Activated naive CD8-positive, alpha-beta T cell treated with anti-CD3 and anti-CD28 coated beads, Interleukin-2, amount 10 ng/mL, durations not matched to agents 7 days and 5 days (primary cell): ENCODE measurements at regions not wholly inside any gene's neighbourhood (a gene's known extent, or its start where the extent isn't known, plus 50 kb on each side); places are given as distances from the start of the nearest gene placed in this dataset.

Experiments
- ATAC-seq: fragments of 150-1000 bp; cut with Tn5 transposase; one replicate; pipeline ENCODE4 v1.10.0; 2021; ENCODE audit warnings: low read depth, moderate library complexity
- POLR2A ChIA-PET: fragments of 350-600 bp; sonication (Branson Sonifier 250); formaldehyde crosslinking; loops from one replicate; lab custom pipeline; 2021; ENCODE audit warnings: antibody characterized with exemption; lab: Charles Lee
- DNase-seq: peaks from one replicate; pipeline ENCODE4 v3.0.0; 2021
- H3K27ac Mint-ChIP-seq: one replicate; pipeline ENCODE4 v1.8.0; 2022; ENCODE audit warnings: mild to moderate bottlenecking, mixed read lengths
- H3K27me3 Mint-ChIP-seq: one replicate; pipeline ENCODE4 v1.8.0; 2022; ENCODE audit warnings: mild to moderate bottlenecking, moderate library complexity, mixed read lengths
- H3K36me3 Mint-ChIP-seq: one replicate; pipeline ENCODE4 v1.8.0; 2021; ENCODE audit warnings: mild to moderate bottlenecking, mixed read lengths
- H3K4me1 Mint-ChIP-seq: one replicate; pipeline ENCODE4 v1.8.0; 2021; ENCODE audit warnings: mixed read lengths
- H3K4me3 Mint-ChIP-seq: one replicate; pipeline ENCODE4 v1.8.0; 2022; ENCODE audit warnings: mild to moderate bottlenecking, moderate library complexity, mixed read lengths
- H3K9me3 Mint-ChIP-seq: one replicate; pipeline ENCODE4 v1.8.0; 2021; ENCODE audit warnings: mixed read lengths

DNA sequence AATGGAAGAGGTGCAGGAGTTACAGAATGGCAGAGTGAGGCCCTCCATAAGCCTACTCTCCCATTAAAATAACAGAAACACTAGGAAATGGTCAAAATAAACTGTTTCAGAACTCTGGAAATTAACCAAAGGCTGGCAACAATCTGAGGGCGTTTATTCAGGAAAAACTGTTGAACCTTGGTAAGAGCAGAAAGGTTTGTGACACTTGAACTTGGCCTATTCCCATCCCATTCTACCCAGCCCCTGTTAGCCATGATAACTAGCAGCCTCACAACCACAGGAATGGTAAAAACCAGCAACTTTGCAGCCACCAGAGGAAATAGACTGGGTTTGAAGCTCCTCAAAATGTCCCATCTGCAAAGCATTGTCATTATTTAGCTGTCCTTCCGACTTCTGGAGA lies 256.8 kb downstream of the RHOU start:
- peaks cover 12% of the 10 kb centered on the region for H3K4me1 Mint-ChIP-seq
- H3K27me3 Mint-ChIP-seq: peaks cover 11% of the 10 kb centered on the region
- POLR2A ChIA-PET: no interaction called here

DNA sequence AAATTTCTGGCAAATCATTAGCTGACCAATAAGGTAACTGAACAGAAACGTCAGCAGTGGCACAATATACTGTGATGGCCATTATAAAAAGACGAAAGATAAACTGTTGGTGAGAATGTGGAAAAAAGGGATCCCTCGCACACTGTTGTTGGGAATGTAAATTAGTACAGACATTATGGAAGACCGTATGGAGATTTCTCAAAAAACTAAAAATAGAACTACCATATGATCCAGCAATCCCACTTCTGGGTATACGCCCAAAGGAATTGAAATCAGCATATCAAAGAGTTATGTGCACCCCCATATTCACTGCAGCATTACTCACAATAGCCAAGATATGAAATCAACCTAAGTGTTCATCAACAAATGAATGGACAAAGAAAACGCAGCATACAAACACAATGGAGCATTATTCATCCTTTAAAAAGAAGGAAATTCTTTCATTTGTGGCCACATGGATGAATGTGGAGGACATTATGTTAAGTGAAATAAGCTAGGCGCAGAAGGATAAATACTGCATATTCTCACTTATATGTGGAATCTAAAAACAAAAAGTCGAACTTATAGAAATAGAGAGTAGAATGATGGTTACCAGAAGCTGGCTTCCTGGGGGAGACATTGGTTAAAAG lies 257.7 kb downstream of the RHOU start:
- H3K4me3 Mint-ChIP-seq: no peak overlapping the region
- H3K27me3 Mint-ChIP-seq: peaks cover 11% of the 10 kb centered on the region
- H3K9me3 Mint-ChIP-seq: no peaks in the 10 kb centered on the region
- peaks cover 12% of the 10 kb centered on the region for H3K4me1 Mint-ChIP-seq
- POLR2A ChIA-PET: no interaction called here
- H3K36me3 Mint-ChIP-seq: peaks cover 1% of the 10 kb centered on the region
- H3K27ac Mint-ChIP-seq: no peak overlapping the region
- DNase-seq: no peak
- ATAC-seq: no peak

More for the DNA sequence above, 256.8 kb downstream of the RHOU start:
- H3K36me3 Mint-ChIP-seq: peaks cover 1% of the 10 kb centered on the region
- H3K4me3 Mint-ChIP-seq: no peak overlapping the region
- DNase-seq: no peak
- H3K27ac Mint-ChIP-seq: no peak overlapping the region
- no peaks in the 10 kb centered on the region for H3K9me3 Mint-ChIP-seq
- ATAC-seq: no peak

DNA sequence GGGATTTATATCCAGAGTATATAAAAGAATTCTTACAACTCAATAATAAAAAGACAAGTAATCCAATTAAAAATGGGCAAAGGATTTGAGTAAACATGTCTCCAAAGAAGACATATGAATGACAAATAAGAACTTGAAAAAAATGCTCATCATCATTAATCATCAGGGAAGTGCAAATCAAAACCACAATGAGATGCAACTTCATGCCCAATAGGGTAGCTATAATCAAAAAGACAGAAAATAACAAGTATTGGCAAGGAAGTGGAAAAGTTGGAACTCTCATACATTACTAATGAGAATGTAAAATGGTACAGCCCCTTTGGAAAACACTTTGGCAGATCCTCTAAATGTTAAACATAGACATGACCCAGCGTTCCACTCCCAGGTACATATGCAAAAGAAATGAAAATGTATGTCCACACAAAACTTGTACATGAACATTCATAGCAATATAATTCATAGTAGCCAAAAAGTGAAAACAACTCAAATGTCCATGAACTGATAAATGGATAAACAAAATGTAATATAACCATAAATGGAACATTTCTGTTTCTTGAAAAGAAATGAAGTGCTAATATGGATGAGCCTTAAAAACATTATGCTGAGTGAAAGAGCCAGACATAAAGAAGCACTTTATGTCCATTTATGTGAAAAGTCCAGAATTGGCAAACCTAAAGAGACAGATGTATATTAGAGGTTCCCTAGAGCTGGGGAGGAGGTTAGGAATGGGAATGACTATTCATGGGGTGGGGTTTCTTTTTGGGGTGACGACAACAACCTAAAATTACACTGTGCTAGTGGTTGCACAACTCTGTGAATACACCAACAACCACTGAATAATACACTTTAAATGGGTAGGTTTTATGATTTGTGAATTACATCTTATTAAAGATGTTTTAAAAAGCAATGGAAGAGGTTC lies 259.7 kb downstream of the RHOU start:
- Mint-ChIP-seq H3K36me3 (peaks cover 1% of the 10 kb centered on the region), H3K9me3 (no peaks in the 10 kb centered on the region), H3K27ac (no peak overlapping the region), H3K4me3 (no peak overlapping the region), H3K4me1 (peaks cover 7% of the 10 kb centered on the region), H3K27me3 (peaks cover 11% of the 10 kb centered on the region)
- ATAC-seq: no peak
- no peak for DNase-seq
- POLR2A ChIA-PET: no interaction called here

DNA sequence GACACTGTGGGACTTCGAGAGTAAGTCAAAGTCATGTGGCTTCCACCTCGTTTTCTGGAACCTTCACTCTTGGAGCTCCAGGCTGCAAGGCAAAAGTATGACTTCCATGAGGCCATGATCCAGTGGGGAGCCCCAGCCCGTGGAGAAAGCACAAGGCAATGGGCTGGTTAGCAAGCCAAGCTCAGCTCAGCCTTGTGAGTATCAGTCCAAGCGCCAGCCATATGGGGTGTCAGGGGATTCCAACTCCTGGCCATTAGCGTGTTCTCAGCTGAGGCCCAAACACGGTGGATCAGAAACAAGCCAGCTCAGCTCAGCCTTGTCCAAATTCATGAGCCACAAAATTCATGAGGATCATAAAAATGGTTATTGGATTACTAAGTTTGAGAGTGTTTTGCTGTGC lies 261.0 kb downstream of the RHOU start:
- POLR2A ChIA-PET: no interaction called here
- no peaks in the 10 kb centered on the region for H3K4me1 Mint-ChIP-seq
- no peak for ATAC-seq

DNA sequence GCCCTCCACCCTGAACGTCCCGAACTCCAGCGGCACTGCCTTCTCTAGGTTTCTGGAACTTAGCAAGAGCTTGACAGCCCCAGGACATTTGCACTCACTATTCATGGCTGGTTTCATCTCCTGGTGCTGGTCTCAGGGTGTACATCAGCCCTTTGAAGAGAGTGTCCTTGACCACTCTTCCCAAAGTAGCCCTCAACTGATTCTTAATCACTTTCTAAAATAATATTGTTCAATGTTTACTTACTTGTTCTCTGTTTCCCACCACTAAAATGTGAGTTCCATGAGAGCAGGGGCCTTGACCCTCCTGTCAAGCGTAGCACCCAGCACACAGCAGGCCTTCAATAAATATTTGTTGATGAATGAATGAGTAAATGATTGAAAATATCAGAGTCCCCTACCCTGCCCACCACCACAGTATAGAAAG lies 262.5 kb downstream of the RHOU start:
- Mint-ChIP-seq H3K4me1 (peaks cover 5% of the 10 kb centered on the region), H3K27ac (no peak overlapping the region), H3K36me3 (no peaks in the 10 kb centered on the region), H3K4me3 (no peak overlapping the region), H3K9me3 (no peaks in the 10 kb centered on the region), H3K27me3 (peaks cover 11% of the 10 kb centered on the region)
- ATAC-seq (no peak), DNase-seq (no peak)
- POLR2A ChIA-PET: no interaction called here

More for the DNA sequence above, 261.0 kb downstream of the RHOU start:
- no peak for DNase-seq
- Mint-ChIP-seq H3K36me3 (no peaks in the 10 kb centered on the region), H3K9me3 (no peaks in the 10 kb centered on the region), H3K27ac (no peak overlapping the region), H3K27me3 (peaks cover 11% of the 10 kb centered on the region), H3K4me3 (no peak overlapping the region)

DNA sequence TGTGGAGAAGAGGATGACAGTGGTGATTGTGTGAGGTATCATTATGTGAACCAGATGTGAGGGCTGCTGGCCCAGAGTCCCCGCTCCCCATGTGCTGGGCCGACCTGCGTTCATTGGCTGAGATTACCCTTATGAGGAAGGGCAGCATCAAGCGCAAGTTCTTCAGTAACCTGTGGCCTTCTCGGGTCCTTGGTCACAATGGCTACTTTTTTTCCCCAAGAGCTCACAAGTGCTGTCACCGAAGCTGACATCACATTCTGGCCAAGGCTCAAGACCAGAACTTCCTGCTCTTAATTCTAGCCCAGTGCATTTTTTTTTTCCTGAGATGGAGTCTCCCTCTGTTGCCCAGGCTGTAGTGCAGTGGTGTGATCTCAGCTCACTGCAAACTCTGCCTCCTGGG lies 262.9 kb downstream of the RHOU start:
- Mint-ChIP-seq H3K4me1 (peaks cover 5% of the 10 kb centered on the region), H3K27ac (no peak overlapping the region), H3K36me3 (no peaks in the 10 kb centered on the region), H3K27me3 (peaks cover 11% of the 10 kb centered on the region), H3K9me3 (no peaks in the 10 kb centered on the region), H3K4me3 (no peak overlapping the region)
- ATAC-seq: no peak
- POLR2A ChIA-PET: no interaction called here
- DNase-seq: no peak

DNA sequence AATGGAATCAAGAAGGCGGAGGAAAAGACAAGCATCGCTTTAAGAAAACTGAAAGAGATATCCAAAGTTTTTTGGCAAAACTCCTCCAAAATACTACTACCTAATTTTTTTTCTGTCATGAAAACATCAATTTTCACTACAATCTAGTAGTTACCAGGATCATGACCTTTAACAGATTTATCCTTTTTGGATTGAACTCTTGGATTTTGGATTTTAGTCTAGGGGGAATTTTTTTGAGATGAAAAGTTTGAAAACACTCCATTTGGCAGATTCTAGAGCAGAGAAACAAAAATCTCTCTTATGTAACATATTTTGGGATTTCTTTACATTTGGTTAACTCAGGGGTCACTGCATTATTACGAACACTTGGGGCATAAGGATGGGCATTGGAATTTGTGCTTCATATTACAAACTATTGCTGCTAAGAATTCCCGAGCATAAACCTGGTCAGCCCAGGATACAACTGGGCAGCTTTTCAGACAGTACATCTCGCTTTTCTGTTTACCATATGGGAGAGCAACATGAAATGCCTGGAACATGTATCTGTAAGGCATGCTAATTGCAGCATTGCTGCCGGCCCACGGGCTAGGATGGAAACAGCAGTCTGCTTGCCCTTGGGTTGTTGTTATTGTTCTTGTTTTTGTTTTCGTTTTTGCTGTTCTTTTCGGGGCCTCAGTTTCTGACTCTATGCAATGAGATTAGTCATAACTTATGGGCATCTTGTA lies 264.3 kb downstream of the RHOU start:
- POLR2A ChIA-PET: no interaction called here
- Mint-ChIP-seq H3K27ac (no peak overlapping the region), H3K4me1 (peaks cover 5% of the 10 kb centered on the region), H3K9me3 (no peaks in the 10 kb centered on the region), H3K36me3 (no peaks in the 10 kb centered on the region), H3K27me3 (peaks cover 1% of the 10 kb centered on the region), H3K4me3 (no peak overlapping the region)
- no peak for DNase-seq
- ATAC-seq: no peak

DNA sequence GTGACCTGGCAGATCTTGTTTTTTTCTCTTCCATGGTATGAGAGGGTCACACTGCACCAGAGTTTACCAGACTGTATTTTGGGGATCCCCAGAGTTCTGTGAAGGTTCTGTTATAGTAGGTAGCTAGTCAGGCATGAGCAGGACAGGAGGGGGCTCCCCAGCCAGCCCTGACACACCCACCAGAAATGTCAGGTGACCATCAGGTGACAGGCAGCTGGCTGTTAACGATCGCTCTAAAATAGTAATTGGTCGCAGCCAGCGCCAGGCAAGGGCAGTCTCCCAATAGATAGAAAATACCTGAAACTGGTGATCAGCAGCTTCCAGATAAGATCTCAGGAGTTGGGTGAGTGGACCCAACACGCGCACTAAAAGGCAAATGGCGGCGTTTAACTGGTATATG lies 264.9 kb downstream of the RHOU start:
- POLR2A ChIA-PET: no interaction called here
- no peaks in the 10 kb centered on the region for H3K9me3 Mint-ChIP-seq
- no peaks in the 10 kb centered on the region for H3K27me3 Mint-ChIP-seq
- no peak for DNase-seq
- ATAC-seq: no peak
- H3K4me3 Mint-ChIP-seq: no peak overlapping the region
- H3K36me3 Mint-ChIP-seq: no peaks in the 10 kb centered on the region
- H3K4me1 Mint-ChIP-seq: peaks cover 5% of the 10 kb centered on the region
- H3K27ac Mint-ChIP-seq: no peak overlapping the region

DNA sequence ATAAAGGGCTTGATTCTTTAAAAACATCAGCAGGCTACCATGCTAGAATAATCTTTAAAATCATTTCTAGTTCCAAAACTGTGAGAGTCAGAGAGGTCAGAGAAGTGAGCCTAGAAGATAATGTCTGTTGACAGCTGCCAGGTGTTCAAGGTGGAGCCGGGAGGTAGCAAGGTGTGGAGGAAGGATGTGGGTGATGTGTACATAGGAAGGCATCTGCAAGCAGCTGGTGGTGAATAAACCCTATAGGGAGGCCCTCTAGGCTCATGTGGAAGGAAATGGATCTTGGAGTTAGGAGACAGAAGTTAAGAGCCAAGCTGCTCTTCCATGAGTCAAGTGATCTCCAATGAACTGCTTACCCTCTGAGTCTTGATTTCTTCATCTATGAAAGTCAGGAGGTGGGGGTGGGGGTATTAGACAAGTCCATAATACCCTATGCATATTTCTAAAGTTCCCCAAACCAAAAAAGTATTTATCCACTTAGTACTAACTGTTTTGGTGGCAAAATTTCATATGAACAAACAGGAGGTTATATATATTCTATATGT lies 266.3 kb downstream of the RHOU start:
- DNase-seq (no peak), ATAC-seq (no peak)
- POLR2A ChIA-PET: interaction anchor here (0.6 kb wide), 1 partner anchor 122 kb away, joined by 4 read pairs; no protein-coding TSS in a partner anchor
- Mint-ChIP-seq H3K27ac (no peak overlapping the region), H3K9me3 (no peaks in the 10 kb centered on the region), H3K4me3 (no peak overlapping the region), H3K27me3 (no peaks in the 10 kb centered on the region), H3K36me3 (no peaks in the 10 kb centered on the region), H3K4me1 (peaks cover 5% of the 10 kb centered on the region)

DNA sequence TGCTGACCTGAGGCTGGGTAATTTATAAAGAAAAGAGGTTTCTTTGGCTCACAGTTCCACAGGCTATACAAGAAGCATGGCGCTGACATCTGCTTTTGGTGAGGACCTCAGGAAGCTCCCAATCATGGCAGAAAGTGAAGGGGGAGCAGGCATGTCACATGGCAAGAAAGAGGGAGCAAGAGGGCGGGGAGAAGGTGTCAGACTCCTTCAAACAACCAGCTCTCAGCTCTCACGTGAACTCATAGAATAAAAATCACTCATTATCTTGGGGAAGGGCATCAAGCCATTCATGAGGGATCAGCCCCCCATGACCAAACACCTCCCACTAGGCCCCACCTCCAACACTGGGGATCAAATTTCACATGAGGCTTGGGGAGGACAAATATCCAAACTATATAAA lies 266.8 kb downstream of the RHOU start:
- no peaks in the 10 kb centered on the region for H3K36me3 Mint-ChIP-seq
- POLR2A ChIA-PET: no interaction called here
- no peak overlapping the region for H3K4me3 Mint-ChIP-seq
- H3K27me3 Mint-ChIP-seq: no peaks in the 10 kb centered on the region
- H3K9me3 Mint-ChIP-seq: no peaks in the 10 kb centered on the region
- peaks cover 5% of the 10 kb centered on the region for H3K4me1 Mint-ChIP-seq
- DNase-seq (no peak), ATAC-seq (no peak)
- no peak overlapping the region for H3K27ac Mint-ChIP-seq

DNA sequence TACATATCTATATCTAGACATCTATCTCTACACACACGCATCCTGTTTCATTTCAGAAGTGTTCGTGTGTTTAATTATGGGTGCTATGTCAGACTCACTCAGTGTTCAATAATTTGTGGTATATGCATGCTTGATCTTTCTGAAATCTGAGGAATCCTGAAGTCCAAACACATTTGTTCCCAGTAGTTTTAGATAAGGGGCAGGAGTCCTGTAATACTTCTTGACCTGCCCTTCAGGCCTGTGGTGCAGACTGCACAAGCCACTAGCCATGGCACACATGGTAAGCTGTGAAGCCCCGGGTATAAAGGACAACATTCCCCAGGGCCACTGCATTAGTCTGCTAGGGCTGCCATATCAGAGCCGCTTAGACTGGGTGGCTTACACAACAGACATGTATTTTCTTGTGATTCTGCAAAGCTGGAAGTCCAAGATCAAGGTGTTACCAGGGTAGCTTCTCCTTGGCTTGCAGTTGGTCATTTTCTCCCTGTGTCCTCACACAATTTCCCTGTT lies 267.2 kb downstream of the RHOU start:
- DNase-seq (no peak), ATAC-seq (no peak)
- H3K9me3 Mint-ChIP-seq: no peaks in the 10 kb centered on the region
- POLR2A ChIA-PET: no interaction called here
- H3K27ac Mint-ChIP-seq: no peak overlapping the region
- peaks cover 5% of the 10 kb centered on the region for H3K4me1 Mint-ChIP-seq
- no peaks in the 10 kb centered on the region for H3K27me3 Mint-ChIP-seq
- H3K36me3 Mint-ChIP-seq: no peaks in the 10 kb centered on the region
- no peak overlapping the region for H3K4me3 Mint-ChIP-seq

DNA sequence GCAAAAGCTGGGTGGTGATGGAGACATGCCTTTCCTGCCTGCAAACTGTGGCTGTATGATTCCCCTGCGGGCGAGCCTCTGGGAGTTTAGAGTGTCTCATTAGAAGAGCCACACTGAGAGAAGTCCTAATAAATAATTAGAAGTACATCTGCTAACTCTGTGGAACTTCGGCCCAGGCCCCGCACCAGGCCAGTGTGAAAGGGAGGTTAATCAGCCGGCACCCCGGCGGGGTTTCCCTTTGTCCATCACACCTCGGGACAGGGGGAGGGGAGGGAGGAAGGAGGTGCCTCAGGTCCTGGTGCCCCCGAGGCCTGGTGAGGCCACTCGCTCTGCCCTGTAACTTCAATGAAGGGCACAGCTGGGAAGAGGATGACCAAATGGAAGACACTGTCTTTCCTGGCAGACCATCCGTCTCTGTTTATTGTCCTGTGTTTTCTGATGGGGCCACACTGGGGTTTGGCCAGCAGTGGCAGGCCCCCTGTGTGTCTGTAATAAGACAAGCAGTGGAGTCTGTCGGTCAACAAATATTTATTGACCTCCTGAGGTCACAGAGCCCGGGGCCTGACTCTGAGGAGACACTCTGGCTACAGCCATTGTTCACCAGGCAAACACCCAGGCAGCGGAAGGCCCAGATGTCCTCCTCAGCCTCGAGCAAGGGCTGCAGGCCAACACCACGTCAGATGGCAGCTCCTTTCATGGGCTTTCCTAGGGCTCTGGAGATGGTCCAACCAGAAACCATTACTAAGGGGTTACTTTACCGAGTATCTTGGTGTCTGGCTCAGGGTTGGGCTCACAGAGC lies 267.5 kb upstream of the RAB4A start:
- POLR2A ChIA-PET: no interaction called here
- no peak overlapping the region for H3K4me3 Mint-ChIP-seq

More for the DNA sequence above, 267.5 kb upstream of the RAB4A start:
- no peaks in the 10 kb centered on the region for H3K36me3 Mint-ChIP-seq
- H3K27me3 Mint-ChIP-seq: no peaks in the 10 kb centered on the region
- no peak overlapping the region for H3K27ac Mint-ChIP-seq
- H3K4me1 Mint-ChIP-seq: peaks cover 5% of the 10 kb centered on the region
- no peaks in the 10 kb centered on the region for H3K9me3 Mint-ChIP-seq
- no peak for DNase-seq
- no peak for ATAC-seq
